C4-2B (cell line): ENCODE measurements at regions not wholly inside any gene's neighbourhood (a gene's known extent, or its start where the extent isn't known, plus 50 kb on each side); places are given as distances from the start of the nearest gene placed in this dataset.

Source experiments
- H3K27ac ChIP-seq: fragments of 450-650 bp; 2 replicates; pipeline ENCODE4 v1.5.1; 2017
- ZFX ChIP-seq: fragments of 450-650 bp; IDR thresholded peaks from 2 replicates; pipeline ENCODE4 v1.6.1; 2017
- TF ChIP-seq, protein P1 (sequence below): fragments of 450-650 bp; conservative IDR thresholded peaks from 2 replicates; pipeline ENCODE4 v1.5.1; 2017; ENCODE audit warnings: mild to moderate bottlenecking

- TF ChIP-seq, protein P1, sequence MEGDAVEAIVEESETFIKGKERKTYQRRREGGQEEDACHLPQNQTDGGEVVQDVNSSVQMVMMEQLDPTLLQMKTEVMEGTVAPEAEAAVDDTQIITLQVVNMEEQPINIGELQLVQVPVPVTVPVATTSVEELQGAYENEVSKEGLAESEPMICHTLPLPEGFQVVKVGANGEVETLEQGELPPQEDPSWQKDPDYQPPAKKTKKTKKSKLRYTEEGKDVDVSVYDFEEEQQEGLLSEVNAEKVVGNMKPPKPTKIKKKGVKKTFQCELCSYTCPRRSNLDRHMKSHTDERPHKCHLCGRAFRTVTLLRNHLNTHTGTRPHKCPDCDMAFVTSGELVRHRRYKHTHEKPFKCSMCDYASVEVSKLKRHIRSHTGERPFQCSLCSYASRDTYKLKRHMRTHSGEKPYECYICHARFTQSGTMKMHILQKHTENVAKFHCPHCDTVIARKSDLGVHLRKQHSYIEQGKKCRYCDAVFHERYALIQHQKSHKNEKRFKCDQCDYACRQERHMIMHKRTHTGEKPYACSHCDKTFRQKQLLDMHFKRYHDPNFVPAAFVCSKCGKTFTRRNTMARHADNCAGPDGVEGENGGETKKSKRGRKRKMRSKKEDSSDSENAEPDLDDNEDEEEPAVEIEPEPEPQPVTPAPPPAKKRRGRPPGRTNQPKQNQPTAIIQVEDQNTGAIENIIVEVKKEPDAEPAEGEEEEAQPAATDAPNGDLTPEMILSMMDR, result no peak
- no peak for TF ChIP-seq ZFX
- no peak overlapping the region for H3K27ac ChIP-seq
These were observed 956.5 kb downstream of the FAT4 start for GRCh38 chr4:126271292-126271691.

DNA sequence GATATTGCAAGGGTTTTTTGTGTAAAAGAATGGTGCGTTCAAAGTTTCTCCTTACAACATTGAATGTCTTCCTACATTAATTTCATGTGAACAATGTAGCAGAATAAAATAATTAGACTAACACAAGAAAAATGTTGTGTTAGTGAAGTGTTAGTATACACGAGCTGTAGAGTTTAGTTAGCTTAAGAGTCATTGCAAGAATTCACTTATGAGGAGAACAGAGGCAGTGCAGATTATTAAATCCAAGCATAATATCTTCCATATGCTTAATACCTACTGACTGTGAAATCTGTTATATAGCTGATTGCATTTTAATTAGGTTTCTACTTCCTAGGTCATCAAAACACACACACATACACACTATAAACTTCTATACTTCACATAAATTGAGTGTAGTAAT, 959.0 kb downstream of the FAT4 start:
- TF ChIP-seq, protein P1, result no peak
- TF ChIP-seq ZFX, result no peak
- no peak overlapping the region for H3K27ac ChIP-seq

- TF ChIP-seq, protein P1, result no peak
- no peak for TF ChIP-seq ZFX
These were observed 977.1 kb downstream of the FAT4 start for GRCh38 chr4:126291886-126292285.

GRCh38 chr4:126298271-126298670, 983.5 kb downstream of the FAT4 start:
- H3K27ac ChIP-seq, result no peak overlapping the region
- TF ChIP-seq, protein P1, result no peak
- TF ChIP-seq ZFX, result no peak

More at GRCh38 chr4:126291886-126292285, 977.1 kb downstream of the FAT4 start:
- no peak overlapping the region for H3K27ac ChIP-seq

- no peak for TF ChIP-seq ZFX
- TF ChIP-seq, protein P1, result no peak
These were observed 991.6 kb downstream of the FAT4 start for GRCh38 chr4:126306152-126306869.

GRCh38 chr4:126318376-126318775, 1003.6 kb downstream of the FAT4 start:
- no peak for TF ChIP-seq ZFX
- no peak overlapping the region for H3K27ac ChIP-seq

More at GRCh38 chr4:126306152-126306869, 991.6 kb downstream of the FAT4 start:
- no peak overlapping the region for H3K27ac ChIP-seq

- no peak overlapping the region for H3K27ac ChIP-seq
- TF ChIP-seq ZFX, result no peak
These were observed 1014.2 kb downstream of the FAT4 start for GRCh38 chr4:126328914-126329313.

DNA sequence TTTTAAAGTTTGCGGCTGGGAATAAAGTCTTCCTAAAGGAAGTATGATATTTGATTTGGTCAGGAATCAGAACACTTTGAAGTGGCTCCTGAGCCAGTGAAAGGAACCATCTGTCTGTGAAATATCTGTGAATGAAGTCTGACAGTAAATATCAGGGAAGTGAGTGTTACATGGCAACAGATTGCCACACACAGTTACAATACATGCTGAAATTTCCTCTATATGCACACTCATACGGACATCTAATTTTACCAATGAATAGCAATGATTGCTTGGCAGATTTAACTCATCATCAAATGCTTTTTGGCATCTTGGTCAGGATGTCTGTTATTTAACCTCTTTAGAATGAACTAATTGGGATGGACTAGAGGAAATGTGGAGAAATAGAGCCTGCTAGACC, 1023.8 kb downstream of the FAT4 start:
- H3K27ac ChIP-seq, result no peak overlapping the region
- TF ChIP-seq ZFX, result no peak

- TF ChIP-seq, protein P1, result no peak
- TF ChIP-seq ZFX, result no peak
- H3K27ac ChIP-seq, result no peak overlapping the region
These were observed 1027.2 kb downstream of the FAT4 start for GRCh38 chr4:126341927-126342326.
